GM23338 (cell line): ENCODE measurements at regions not wholly inside any gene's neighbourhood (a gene's known extent, or its start where the extent isn't known, plus 50 kb on each side); places are given as distances from the start of the nearest gene placed in this dataset.

Experiments
- ATAC-seq: fragments of 200-7000 bp; cut with Tn5 transposase; 3 replicates; pipeline ENCODE4 v1.9.1; 2020
- DNase-seq: peaks from one replicate; pipeline ENCODE4 v3.0.0-alpha.2; 2015; ENCODE audit warnings: low spot score
- H2AFZ ChIP-seq: fragments of 200-600 bp; sonication (generic); 2 replicates; pipeline ENCODE4 v1.8.0; 2016; ENCODE audit warnings: antibody characterized with exemption, mild to moderate bottlenecking, moderate library complexity
- H3F3A ChIP-seq: fragments of 200-600 bp; sonication (generic); replicated peaks from 2 replicates; pipeline ENCODE4 v1.8.0; 2017; ENCODE audit warnings: antibody characterized with exemption, mixed run types, low read depth
- H3K27ac ChIP-seq: fragments of 200-600 bp; sonication (generic); 2 replicates; pipeline ENCODE4 v1.6.1; 2016; ENCODE audit warnings: low read depth
- H3K27me3 ChIP-seq: fragments of 200-600 bp; sonication (generic); 2 replicates; pipeline ENCODE4 v1.8.0; 2016; ENCODE audit warnings: mild to moderate bottlenecking, mixed run types, moderate library complexity; ENCODE audit not compliant: insufficient read depth
- H3K36me3 ChIP-seq: fragments of 200-600 bp; sonication (generic); 2 replicates; pipeline ENCODE4 v1.8.0; 2016; ENCODE audit warnings: mild to moderate bottlenecking; ENCODE audit not compliant: insufficient read depth
- H3K4me1 ChIP-seq: fragments of 200-600 bp; sonication (generic); 2 replicates; pipeline ENCODE4 v1.8.0; 2016; ENCODE audit warnings: mild to moderate bottlenecking, moderate library complexity; ENCODE audit not compliant: insufficient read depth
- H3K4me2 ChIP-seq: fragments of 200-600 bp; sonication (generic); 2 replicates; pipeline ENCODE4 v1.7.1; 2017; ENCODE audit warnings: mixed run types
- H3K4me3 ChIP-seq: fragments of 200-600 bp; sonication (generic); 2 replicates; pipeline ENCODE4 v1.6.1; 2016; ENCODE audit warnings: mixed run types
- H3K79me2 ChIP-seq: fragments of 200-600 bp; sonication (generic); replicated peaks from 2 replicates; pipeline ENCODE4 v1.8.0; 2017; ENCODE audit warnings: mild to moderate bottlenecking; ENCODE audit not compliant: insufficient read depth
- H3K9me2 ChIP-seq: fragments of 200-600 bp; sonication (generic); 2 replicates; pipeline ENCODE4 v1.8.0; 2017; ENCODE audit not compliant: insufficient read depth
- H4K20me1 ChIP-seq: fragments of 200-600 bp; sonication (generic); replicated peaks from 2 replicates; pipeline ENCODE4 v1.8.0; 2017; ENCODE audit warnings: mild to moderate bottlenecking; ENCODE audit not compliant: insufficient read depth
- H3K27ac Mint-ChIP-seq: 2 replicates; pipeline ENCODE4 v1.8.0; 2020; ENCODE audit warnings: inconsistent platforms, mild to moderate bottlenecking, moderate library complexity, mixed read lengths
- H3K27me3 Mint-ChIP-seq: 3 replicates; pipeline ENCODE4 v1.8.0; 2022; ENCODE audit warnings: low read depth, mild to moderate bottlenecking, moderate library complexity, mixed read lengths, inconsistent platforms; ENCODE audit not compliant: insufficient read depth, poor library complexity
- H3K36me3 Mint-ChIP-seq: 3 replicates; pipeline ENCODE4 v1.8.0; 2021; ENCODE audit warnings: low read depth, mild to moderate bottlenecking, inconsistent platforms, moderate library complexity, mixed read lengths
- H3K4me1 Mint-ChIP-seq: 3 replicates; pipeline ENCODE4 v1.8.0; 2020; ENCODE audit warnings: mild to moderate bottlenecking, inconsistent platforms, mixed read lengths
- H3K4me3 Mint-ChIP-seq: 3 replicates; pipeline ENCODE4 v1.8.0; 2021; ENCODE audit warnings: moderate library complexity, mild to moderate bottlenecking, inconsistent platforms, mixed read lengths
- H3K9me3 Mint-ChIP-seq: 3 replicates; pipeline ENCODE4 v1.8.0; 2020; ENCODE audit warnings: moderate library complexity, mild to moderate bottlenecking, inconsistent platforms, mixed read lengths
- CREB1 ChIP-seq: fragments of 250-450 bp; sonication (Bioruptor Pico); IDR thresholded peaks from 2 replicates; pipeline ENCODE4 v1.5.0; 2020; ENCODE audit warnings: low read depth, mild to moderate bottlenecking, moderate library complexity
- CTCF ChIP-seq, 2 experiments: fragments of 200-600 bp in 1 of 2; sonication (generic) in 1 of 2; conservative IDR thresholded peaks; 2 replicates each; pipeline versions ENCODE4 v1.5.1 to v1.6.1; 2016 to 2017; ENCODE audit warnings: antibody characterized with exemption in 2 of 2, low read depth in 2 of 2, mild to moderate bottlenecking in 2 of 2, moderate library complexity in 1 of 2
- EZH2 ChIP-seq: fragments of 200-600 bp; sonication (generic); IDR thresholded peaks from one replicate; pipeline ENCODE4 v1.8.0; 2017; ENCODE audit warnings: antibody characterized with exemption, mild to moderate bottlenecking, low read depth; ENCODE audit not compliant: unreplicated experiment
- JUNB ChIP-seq: IDR thresholded peaks from one replicate; pipeline ENCODE4 v1.6.1; 2016; ENCODE audit warnings: antibody characterized with exemption; ENCODE audit not compliant: unreplicated experiment
- NANOG ChIP-seq: IDR thresholded peaks from 2 replicates; pipeline ENCODE4 v1.6.1; 2016; ENCODE audit warnings: antibody characterized with exemption, borderline replicate concordance
- REST ChIP-seq: IDR thresholded peaks from one replicate; pipeline ENCODE4 v1.6.1; 2018; ENCODE audit warnings: antibody characterized with exemption; ENCODE audit not compliant: unreplicated experiment
- ZNF114 ChIP-seq: fragments of 250-450 bp; sonication (Bioruptor Pico); IDR thresholded peaks from 2 replicates; pipeline ENCODE4 v1.5.0; 2020; ENCODE audit warnings: mild to moderate bottlenecking, moderate library complexity
- ZNF331 ChIP-seq: fragments of 250-450 bp; sonication (Bioruptor Pico); IDR thresholded peaks from 2 replicates; pipeline ENCODE4 v1.5.0; 2020; ENCODE audit warnings: low read depth, mild to moderate bottlenecking, moderate library complexity

- TF ChIP-seq REST (no peak), CTCF (conservative IDR thresholded peaks at IDR 0.05; ENCODE audit: low read depth in 2 of 2) (no peak), CREB1 (no peak)
Observed at GRCh38 chr12:89875809-89876208, 167.2 kb upstream of the ATP2B1 start (continued).

GRCh38 chr12:89875225-89875624 is 166.6 kb upstream of the ATP2B1 start:
- Histone ChIP-seq H3K79me2 (no peaks in the 10 kb centered on the region), H3K4me1 (peaks cover 4% of the 10 kb centered on the region; the same call in 1 of the 2 replicates), H4K20me1 (no peaks in the 10 kb centered on the region), H3K27ac (no peak overlapping the region), H3K36me3 (no peaks in the 10 kb centered on the region), H2AFZ (no peak overlapping the region), H3K4me2 (no peak overlapping the region), H3K27me3 (no peaks in the 10 kb centered on the region), H3K9me2 (peaks cover 3% of the 10 kb centered on the region; the same call in 1 of the 2 replicates), H3F3A (no peaks in the 10 kb centered on the region), H3K4me3 (no peak overlapping the region)
- Mint-ChIP-seq H3K9me3 (peaks cover 4% of the 10 kb centered on the region; the same call in 1 of the 3 replicates), H3K27me3 (no peaks in the 10 kb centered on the region), H3K4me1 (no peaks in the 10 kb centered on the region), H3K36me3 (0 out of 3 replicates have a peak, but pooled peaks cover under 1% of the 10 kb centered on the region), H3K4me3 (no peak overlapping the region), H3K27ac (no peak overlapping the region)
- DNase-seq (no peak), ATAC-seq (no peak)
- TF ChIP-seq EZH2 (no peak), ZNF114 (CRISPR knock-in tag) (no peak), REST (no peak), CTCF (conservative IDR thresholded peaks at IDR 0.05; ENCODE audit: low read depth in 2 of 2) (no peak), NANOG (no peak), CREB1 (no peak), JUNB (no peak), ZNF331 (CRISPR knock-in tag) (no peak)
